ENCODE measurements at regions not wholly inside any gene's neighbourhood (a gene's known extent, or its start where the extent isn't known, plus 50 kb on each side); places are given as distances from the start of the nearest gene placed in this dataset.

DNA sequence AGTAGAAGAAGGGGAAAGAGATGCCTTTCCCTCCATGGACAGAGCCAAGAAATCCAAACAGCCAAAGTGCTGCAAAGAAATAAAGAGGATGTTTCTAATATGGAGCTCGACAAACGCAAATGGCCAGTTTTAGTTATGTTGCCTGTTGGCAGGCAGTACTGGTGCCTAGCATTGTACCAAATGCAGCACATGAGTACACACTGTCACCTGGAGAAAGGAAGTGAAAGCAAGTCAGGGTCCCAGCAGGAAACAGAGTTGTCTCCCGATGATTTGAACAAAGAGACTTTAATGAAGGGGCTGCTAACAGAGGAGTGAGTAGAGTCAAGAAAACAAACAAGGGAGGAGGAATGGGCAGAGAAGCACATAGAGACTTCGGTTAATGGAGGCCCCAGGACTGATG, 623.0 kb downstream of the BCL11A start:
- TF ChIP-seq, protein P1, sequence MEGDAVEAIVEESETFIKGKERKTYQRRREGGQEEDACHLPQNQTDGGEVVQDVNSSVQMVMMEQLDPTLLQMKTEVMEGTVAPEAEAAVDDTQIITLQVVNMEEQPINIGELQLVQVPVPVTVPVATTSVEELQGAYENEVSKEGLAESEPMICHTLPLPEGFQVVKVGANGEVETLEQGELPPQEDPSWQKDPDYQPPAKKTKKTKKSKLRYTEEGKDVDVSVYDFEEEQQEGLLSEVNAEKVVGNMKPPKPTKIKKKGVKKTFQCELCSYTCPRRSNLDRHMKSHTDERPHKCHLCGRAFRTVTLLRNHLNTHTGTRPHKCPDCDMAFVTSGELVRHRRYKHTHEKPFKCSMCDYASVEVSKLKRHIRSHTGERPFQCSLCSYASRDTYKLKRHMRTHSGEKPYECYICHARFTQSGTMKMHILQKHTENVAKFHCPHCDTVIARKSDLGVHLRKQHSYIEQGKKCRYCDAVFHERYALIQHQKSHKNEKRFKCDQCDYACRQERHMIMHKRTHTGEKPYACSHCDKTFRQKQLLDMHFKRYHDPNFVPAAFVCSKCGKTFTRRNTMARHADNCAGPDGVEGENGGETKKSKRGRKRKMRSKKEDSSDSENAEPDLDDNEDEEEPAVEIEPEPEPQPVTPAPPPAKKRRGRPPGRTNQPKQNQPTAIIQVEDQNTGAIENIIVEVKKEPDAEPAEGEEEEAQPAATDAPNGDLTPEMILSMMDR (IDR thresholded peaks at IDR 0.05), result no peak
- TF ChIP-seq POLR2A (IDR thresholded peaks at IDR 0.05), result no peak

Data from Peyer's patch (tissue), 4 donors.